Lung (tissue), 11 donors: ENCODE measurements at regions not wholly inside any gene's neighbourhood (a gene's known extent, or its start where the extent isn't known, plus 50 kb on each side); places are given as distances from the start of the nearest gene placed in this dataset.

ENCODE experiments used
- ATAC-seq: fragments of 200-7000 bp; cut with Tn5 transposase; one replicate; pipeline ENCODE4 v1.9.1; 2020; ENCODE audit warnings: moderate number of reproducible peaks; ENCODE audit not compliant: insufficient read depth, low FRiP score
- DNase-seq, 3 donors: peaks; one replicate each; pipeline ENCODE4 v3.0.0-alpha.2; 2013 to 2017
- H3K27ac ChIP-seq, 2 donors: one replicate each; pipeline ENCODE4 v1.5.1; 2013; ENCODE audit warnings: mild to moderate bottlenecking in 2 of 2, moderate library complexity in 2 of 2, control low read depth in 1 of 2, inconsistent platforms in 1 of 2, low read depth in 1 of 2, low read length in 1 of 2
- H3K27me3 ChIP-seq, 3 donors: one replicate each; pipeline ENCODE4 v1.5.1; 2013; ENCODE audit warnings: low read length in 2 of 3; ENCODE audit not compliant: control insufficient read depth in 3 of 3, insufficient read depth in 3 of 3
- H3K36me3 ChIP-seq, 4 donors: one replicate each; pipeline ENCODE4 v1.5.1; 2013; ENCODE audit warnings: low read length in 4 of 4, mild to moderate bottlenecking in 1 of 4, moderate library complexity in 1 of 4; ENCODE audit not compliant: control insufficient read depth in 4 of 4, insufficient read depth in 4 of 4
- H3K4me1 ChIP-seq, 5 donors: one replicate each; pipeline ENCODE4 v1.5.1; 2013; ENCODE audit warnings: low read length in 5 of 5, mild to moderate bottlenecking in 2 of 5, moderate library complexity in 1 of 5; ENCODE audit not compliant: control insufficient read depth in 5 of 5, insufficient read depth in 5 of 5
- H3K4me3 ChIP-seq: one replicate; pipeline ENCODE4 v1.5.1; 2013; ENCODE audit warnings: mild to moderate bottlenecking, control low read depth, moderate library complexity
- H3K9ac ChIP-seq, 2 donors: one replicate each; pipeline ENCODE4 v1.5.1; 2013; ENCODE audit warnings: low read length in 2 of 2, control low read depth in 1 of 2; ENCODE audit not compliant: insufficient read depth in 1 of 2
- H3K9me3 ChIP-seq, 4 donors: one replicate each; pipeline ENCODE4 v1.5.1; 2013; ENCODE audit warnings: low read length in 3 of 4, mild to moderate bottlenecking in 1 of 4, moderate library complexity in 1 of 4; ENCODE audit not compliant: control insufficient read depth in 4 of 4, insufficient read depth in 3 of 4
- WGBS, 2 donors: extraction: QIAGEN DNeasy Blood & Tissue Kit; methylation state at CpG; one replicate each; pipeline ENCODE4 v1.1.7; 2013; 5-methylcytosine and 5-hydroxymethylcytosine counted together
- TF ChIP-seq, protein P1 (sequence below): IDR thresholded peaks from 2 replicates; pipeline ENCODE4 v1.5.1; 2012; ENCODE audit warnings: mild to moderate bottlenecking; ENCODE audit errors: control extremely low read depth, extremely low read depth
- donor health status: control.
- donor health status: control.
- donor health status: Bipolar disorder and iron deficiency.
- donor health status: healthy.
- donor health status: DM: yes; HTN: yes; CAD: no.

DNA sequence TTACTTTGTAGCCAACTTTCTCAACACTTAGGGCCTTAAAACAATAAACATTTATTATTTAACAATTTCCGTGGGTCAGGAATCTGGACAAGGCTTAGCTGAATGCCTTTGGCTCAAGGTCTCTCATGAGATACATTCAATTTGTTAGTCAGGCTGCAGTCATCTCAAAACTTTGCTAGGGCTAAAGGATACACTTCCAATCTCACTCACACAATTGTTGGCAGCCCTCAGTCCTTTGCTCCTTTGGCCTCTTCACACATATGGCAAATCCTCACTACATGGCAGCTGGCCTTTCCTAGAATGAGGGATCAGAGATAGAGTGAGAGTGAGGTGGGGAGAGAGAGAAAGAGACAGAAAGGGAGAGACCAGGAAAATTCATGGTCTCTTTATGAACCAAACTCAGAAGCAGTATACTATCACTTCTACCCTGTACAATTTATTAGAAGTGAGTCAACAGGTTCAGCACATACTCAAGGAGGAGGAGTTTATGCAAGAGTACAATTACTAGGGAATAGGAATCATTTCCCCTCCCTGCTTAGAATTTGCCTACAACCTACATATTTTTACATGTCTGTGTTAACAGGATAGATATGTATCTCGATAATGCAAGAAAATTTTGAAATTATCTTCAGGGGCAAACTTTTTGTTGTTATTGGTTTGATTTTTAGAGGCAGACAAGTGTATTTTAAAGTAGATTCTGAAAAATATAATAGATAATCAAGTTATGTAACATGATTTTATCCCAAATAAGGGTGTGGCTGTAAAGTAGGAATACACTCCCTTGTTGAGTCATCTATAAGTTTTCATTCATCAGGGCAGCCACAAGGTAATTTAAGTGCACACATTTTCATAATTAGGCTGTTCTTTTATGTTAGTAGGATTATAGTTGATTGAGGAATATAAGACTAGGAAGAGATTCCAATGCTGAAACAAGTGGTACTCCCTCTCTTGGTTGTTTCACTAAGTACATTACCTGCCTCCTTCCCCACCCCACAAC, 85.9 kb upstream of the HMGCLL1 start:
- DNase-seq (no peak), ATAC-seq (no peak)
- WGBS, 2 donors: 84 to 85% methylated on average over 2 of the region's 2 CpGs
- H3K9me3 ChIP-seq: peaks cover 0 to 4% (median 0%) of the 10 kb centered on the region in 4 donors
- TF ChIP-seq, protein P1, sequence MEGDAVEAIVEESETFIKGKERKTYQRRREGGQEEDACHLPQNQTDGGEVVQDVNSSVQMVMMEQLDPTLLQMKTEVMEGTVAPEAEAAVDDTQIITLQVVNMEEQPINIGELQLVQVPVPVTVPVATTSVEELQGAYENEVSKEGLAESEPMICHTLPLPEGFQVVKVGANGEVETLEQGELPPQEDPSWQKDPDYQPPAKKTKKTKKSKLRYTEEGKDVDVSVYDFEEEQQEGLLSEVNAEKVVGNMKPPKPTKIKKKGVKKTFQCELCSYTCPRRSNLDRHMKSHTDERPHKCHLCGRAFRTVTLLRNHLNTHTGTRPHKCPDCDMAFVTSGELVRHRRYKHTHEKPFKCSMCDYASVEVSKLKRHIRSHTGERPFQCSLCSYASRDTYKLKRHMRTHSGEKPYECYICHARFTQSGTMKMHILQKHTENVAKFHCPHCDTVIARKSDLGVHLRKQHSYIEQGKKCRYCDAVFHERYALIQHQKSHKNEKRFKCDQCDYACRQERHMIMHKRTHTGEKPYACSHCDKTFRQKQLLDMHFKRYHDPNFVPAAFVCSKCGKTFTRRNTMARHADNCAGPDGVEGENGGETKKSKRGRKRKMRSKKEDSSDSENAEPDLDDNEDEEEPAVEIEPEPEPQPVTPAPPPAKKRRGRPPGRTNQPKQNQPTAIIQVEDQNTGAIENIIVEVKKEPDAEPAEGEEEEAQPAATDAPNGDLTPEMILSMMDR: no peak
- H3K4me3 ChIP-seq: no peak overlapping the region
- H3K36me3 ChIP-seq: no peaks in the 10 kb centered on the region
- no peaks in the 10 kb centered on the region for H3K27me3 ChIP-seq
- H3K9ac ChIP-seq: no peak overlapping the region
- H3K27ac ChIP-seq: no peak overlapping the region
- peaks cover 0 to 40% (median 5%) of the 10 kb centered on the region in 5 donors for H3K4me1 ChIP-seq

DNA sequence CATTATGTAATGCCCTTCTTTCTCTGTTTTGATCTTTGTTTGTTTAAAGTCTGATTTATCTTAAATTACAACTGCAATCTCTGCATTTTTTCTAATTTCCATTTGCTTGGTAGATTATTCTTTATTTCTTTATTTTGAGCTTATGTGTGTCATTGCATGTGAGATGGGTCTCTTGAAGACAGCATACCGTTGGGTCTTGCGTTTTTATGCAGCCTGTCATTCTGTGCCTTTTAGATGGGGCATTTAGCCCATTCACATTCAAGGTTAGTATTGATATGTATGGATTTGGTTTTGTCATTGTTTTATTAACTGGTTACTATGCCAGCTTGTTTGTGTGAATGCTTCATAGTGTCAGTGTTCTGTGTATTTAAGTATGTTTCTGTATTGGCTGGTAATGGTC, 84.9 kb upstream of the HMGCLL1 start:
- Histone ChIP-seq H3K27me3 (no peaks in the 10 kb centered on the region), H3K4me1 (peaks cover 0 to 33% (median 5%) of the 10 kb centered on the region in 5 donors), H3K36me3 (no peaks in the 10 kb centered on the region), H3K27ac (no peak overlapping the region), H3K9ac (no peak overlapping the region), H3K4me3 (no peak overlapping the region), H3K9me3 (peaks cover 0 to 4% (median 0%) of the 10 kb centered on the region in 4 donors)
- TF ChIP-seq, protein P1: no peak
- ATAC-seq (no peak), DNase-seq (no peak)
- 92 to 95% methylated on average over 2 of the region's 2 CpGs for whole genome bisulfite sequencing, 2 donors

DNA sequence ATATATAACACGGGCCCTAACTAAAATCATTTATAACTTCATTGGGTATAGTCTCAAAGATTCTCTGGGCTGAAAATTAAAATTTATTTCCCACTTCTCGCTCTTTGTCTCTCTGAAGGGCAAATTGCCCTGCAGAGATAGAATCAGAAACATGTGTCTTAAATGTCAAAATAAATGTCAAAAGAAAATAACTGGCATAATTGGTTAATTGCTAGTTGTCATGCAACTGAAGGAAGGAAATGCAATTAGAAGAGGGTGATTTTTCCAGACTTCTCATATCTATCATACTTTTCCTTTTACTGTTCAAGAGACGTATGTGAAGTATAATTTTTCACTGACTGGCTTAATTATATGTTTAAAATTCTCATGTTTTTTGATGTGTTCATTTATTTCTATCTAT, 80.3 kb upstream of the HMGCLL1 start:
- 80 to 84% methylated on average over 3 of the region's 3 CpGs for WGBS, 2 donors
- no peaks in the 10 kb centered on the region for H3K36me3 ChIP-seq
- H3K9me3 ChIP-seq: peaks cover 0 to 4% (median 0%) of the 10 kb centered on the region in 4 donors
- no peak overlapping the region for H3K9ac ChIP-seq
- ATAC-seq (no peak), DNase-seq (no peak)
- no peaks in the 10 kb centered on the region for H3K27me3 ChIP-seq
- H3K4me3 ChIP-seq: no peak overlapping the region
- H3K27ac ChIP-seq: no peak overlapping the region
- TF ChIP-seq, protein P1: no peak
- H3K4me1 ChIP-seq: no peaks in the 10 kb centered on the region
